ENCODE measurements at regions not wholly inside any gene's neighbourhood (a gene's known extent, or its start where the extent isn't known, plus 50 kb on each side); places are given as distances from the start of the nearest gene placed in this dataset.

DNA sequence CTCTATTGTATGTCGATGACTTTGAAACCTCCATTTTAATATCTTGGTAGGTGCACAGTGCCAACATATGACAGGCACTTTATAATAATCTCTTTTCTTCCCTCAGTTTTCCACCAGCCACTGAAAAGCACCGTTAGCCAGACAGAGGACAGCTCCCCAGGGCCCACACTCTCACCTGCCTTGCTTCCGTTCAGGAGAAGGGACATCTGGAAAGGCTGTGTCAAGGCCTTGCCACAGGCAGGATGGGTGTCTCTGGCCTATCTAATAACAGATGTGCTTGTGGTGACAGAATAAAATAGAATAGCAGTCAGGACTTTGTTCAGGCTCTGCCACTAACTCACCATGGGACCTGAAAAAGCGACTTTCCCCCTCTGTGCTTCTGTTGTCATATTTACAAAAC lies 75.5 kb upstream of the CCDC167 start:
- TF ChIP-seq POLR2A (IDR thresholded peaks at IDR 0.05), result no peak
- TF ChIP-seq, protein P1, sequence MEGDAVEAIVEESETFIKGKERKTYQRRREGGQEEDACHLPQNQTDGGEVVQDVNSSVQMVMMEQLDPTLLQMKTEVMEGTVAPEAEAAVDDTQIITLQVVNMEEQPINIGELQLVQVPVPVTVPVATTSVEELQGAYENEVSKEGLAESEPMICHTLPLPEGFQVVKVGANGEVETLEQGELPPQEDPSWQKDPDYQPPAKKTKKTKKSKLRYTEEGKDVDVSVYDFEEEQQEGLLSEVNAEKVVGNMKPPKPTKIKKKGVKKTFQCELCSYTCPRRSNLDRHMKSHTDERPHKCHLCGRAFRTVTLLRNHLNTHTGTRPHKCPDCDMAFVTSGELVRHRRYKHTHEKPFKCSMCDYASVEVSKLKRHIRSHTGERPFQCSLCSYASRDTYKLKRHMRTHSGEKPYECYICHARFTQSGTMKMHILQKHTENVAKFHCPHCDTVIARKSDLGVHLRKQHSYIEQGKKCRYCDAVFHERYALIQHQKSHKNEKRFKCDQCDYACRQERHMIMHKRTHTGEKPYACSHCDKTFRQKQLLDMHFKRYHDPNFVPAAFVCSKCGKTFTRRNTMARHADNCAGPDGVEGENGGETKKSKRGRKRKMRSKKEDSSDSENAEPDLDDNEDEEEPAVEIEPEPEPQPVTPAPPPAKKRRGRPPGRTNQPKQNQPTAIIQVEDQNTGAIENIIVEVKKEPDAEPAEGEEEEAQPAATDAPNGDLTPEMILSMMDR (IDR thresholded peaks at IDR 0.05 in 8 of 11, conservative IDR thresholded peaks at IDR 0.05 in 3 of 11), result no peak
